ENCODE measurements at regions not wholly inside any gene's neighbourhood (a gene's known extent, or its start where the extent isn't known, plus 50 kb on each side); places are given as distances from the start of the nearest gene placed in this dataset.

GRCh38 chr14:84203896-84204295 lies 1326.0 kb upstream of the FLRT2 start:
- BruUV-seq (replicated peaks), result no TSS peak
- no peaks in the 10 kb centered on the region for H3K9me1 ChIP-seq (replicated peaks; ENCODE audit: control insufficient read depth, extremely low read depth, insufficient read depth, low read length)
- H3K4me3 ChIP-seq (replicated peaks in 1 of 3; ENCODE audit: insufficient read depth in 1 of 3, low read depth in 1 of 3, low read length in 3 of 3), result no peak overlapping the region
- intact Hi-C loops (cut with micrococcal nuclease) (no loop called here), dilution Hi-C loops (cut with MboI; ENCODE audit: extremely low pct_ligation_motif_present, low sequenced_read_pairs) (no loop called here)
- no peaks in the 10 kb centered on the region for H3K4me1 ChIP-seq (ENCODE audit: control insufficient read depth, extremely low read depth, insufficient read depth, low read length)
- no peaks in the 10 kb centered on the region for H3K79me2 ChIP-seq (ENCODE audit: control insufficient read depth, insufficient read depth, low read length)
- H3K27me3 ChIP-seq (ENCODE audit: control insufficient read depth in 2 of 2, insufficient read depth in 2 of 2, low read length in 2 of 2), result no peaks in the 10 kb centered on the region
- no peak overlapping the region for H2AFZ ChIP-seq (ENCODE audit: low read depth, low read length)
- H3K9me3 ChIP-seq (replicated peaks; ENCODE audit: control insufficient read depth, insufficient read depth, low read length), result no peaks in the 10 kb centered on the region
- TF ChIP-seq MYC (IDR thresholded peaks at IDR 0.05; ENCODE audit: low read depth, low read length) (no peak), FOS (IDR thresholded peaks at IDR 0.05; ENCODE audit: borderline replicate concordance, insufficient read depth, low read length) (no peak), POLR2AphosphoS5 (IDR thresholded peaks at IDR 0.05; ENCODE audit: insufficient read depth, low read depth, low read length) (no peak), EZH2 (IDR thresholded peaks at IDR 0.05; ENCODE audit: borderline replicate concordance, low read depth, low read length, severe bottlenecking) (no peak), MAX (IDR thresholded peaks at IDR 0.05; ENCODE audit: insufficient read depth, insufficient read length) (no peak), POLR2A (IDR thresholded peaks at IDR 0.05; ENCODE audit: low read depth, low read length) (no peak), CTCF (IDR thresholded peaks at IDR 0.05; ENCODE audit: extremely low read depth in 1 of 2, insufficient read depth in 1 of 2, low read depth in 1 of 2, low read length in 2 of 2) (no peak), GATA2 (IDR thresholded peaks at IDR 0.05; ENCODE audit: insufficient read depth, insufficient read length, low read depth, low read length) (no peak), JUN (IDR thresholded peaks at IDR 0.05; ENCODE audit: borderline replicate concordance, insufficient read depth, insufficient read length, low read depth) (no peak)
- DNase-seq (ENCODE audit: low read depth, low spot score) (no peak), FAIRE-seq (no peak)
- H3K9ac ChIP-seq (replicated peaks; ENCODE audit: extremely low read depth, insufficient read depth, low read length), result no peak overlapping the region
- no peaks in the 10 kb centered on the region for H3K36me3 ChIP-seq (ENCODE audit: control insufficient read depth in 2 of 2, extremely low read depth in 1 of 2, insufficient read depth in 2 of 2, low read length in 2 of 2)
- POLR2A ChIA-PET, result no interaction called here
- no peak overlapping the region for H3K4me2 ChIP-seq (ENCODE audit: insufficient read depth, low read length)
- no peaks in the 10 kb centered on the region for H4K20me1 ChIP-seq (replicated peaks; ENCODE audit: control insufficient read depth, extremely low read depth, insufficient read depth, low read length)
- H3K27ac ChIP-seq (ENCODE audit: insufficient read depth, low read depth, low read length), result no peak overlapping the region
- CTCF ChIA-PET, result no interaction called here
